Fibroblast of villous mesenchyme (primary cell): ENCODE measurements at regions not wholly inside any gene's neighbourhood (a gene's known extent, or its start where the extent isn't known, plus 50 kb on each side); places are given as distances from the start of the nearest gene placed in this dataset.

Source experiments
- DNase-seq: peaks from one replicate; pipeline ENCODE4 v3.0.0-alpha.2; 2010; ENCODE audit warnings: low read depth
- H3K4me3 ChIP-seq: 2 replicates; pipeline ENCODE4 v1.5.1; 2011; ENCODE audit warnings: low read depth, mild to moderate bottlenecking, low read length
- CTCF ChIP-seq: IDR thresholded peaks from 2 replicates; pipeline ENCODE4 v1.5.1; 2012; ENCODE audit warnings: low read depth, mild to moderate bottlenecking, low read length; ENCODE audit not compliant: insufficient read depth

GRCh38 chr2:226399006-226399405 lies 400.6 kb downstream of the IRS1 start:
- TF ChIP-seq CTCF, result no peak
- no peak overlapping the region for H3K4me3 ChIP-seq
- DNase-seq, result no peak

GRCh38 chr2:226398580-226398979 lies 401.0 kb downstream of the IRS1 start:
- DNase-seq, result peak; percentile 55
- no peak for TF ChIP-seq CTCF
- H3K4me3 ChIP-seq, result no peak overlapping the region

- no peak for TF ChIP-seq CTCF
- no peak overlapping the region for H3K4me3 ChIP-seq
- DNase-seq, result no peak
Observed at GRCh38 chr2:226396541-226396940, 403.1 kb downstream of the IRS1 start.

- no peak for TF ChIP-seq CTCF
- no peak overlapping the region for H3K4me3 ChIP-seq
- no peak for DNase-seq
Observed at GRCh38 chr2:226387499-226387942, 412.1 kb downstream of the IRS1 start.

GRCh38 chr2:226383461-226383860 lies 416.2 kb downstream of the IRS1 start:
- DNase-seq, result peak; percentile 37
- H3K4me3 ChIP-seq, result no peak overlapping the region
- TF ChIP-seq CTCF, result no peak

GRCh38 chr2:226380679-226381078 lies 418.9 kb downstream of the IRS1 start:
- no peak overlapping the region for H3K4me3 ChIP-seq
- DNase-seq, result no peak
- no peak for TF ChIP-seq CTCF
